Stimulated activated CD8-positive, alpha-beta memory T cell treated with anti-CD3 and anti-CD28 coated beads, Interleukin-12 subunit alpha, Interleukin-12 subunit beta, amount 100 ng/mL, for 24 hours (primary cell): ENCODE measurements at regions not wholly inside any gene's neighbourhood (a gene's known extent, or its start where the extent isn't known, plus 50 kb on each side); places are given as distances from the start of the nearest gene placed in this dataset.
"Not testable (repeated sequence)": the region's sequence is repeated elsewhere in the genome, so short reads cannot be mapped to it uniquely, and the experiment has no call there.

Experiments used
- DNase-seq: peaks from one replicate; pipeline ENCODE4 v3.0.0-alpha.2; 2020; ENCODE audit errors: extremely low read depth

- no peak for DNase-seq
Observed at GRCh38 chr12:46572644-46573346, 200.2 kb upstream of the SLC38A2 start.

GRCh38 chr12:46571608-46572007, 199.0 kb upstream of the SLC38A2 start:
- no peak for DNase-seq

- no peak for DNase-seq
Observed at GRCh38 chr12:46569826-46570439, 197.4 kb upstream of the SLC38A2 start.

- no peak for DNase-seq
Observed at GRCh38 chr12:46567667-46568066, 195.1 kb upstream of the SLC38A2 start.

GRCh38 chr12:46562625-46563225, 190.2 kb upstream of the SLC38A2 start:
- no peak for DNase-seq

- not testable (repeated sequence) for DNase-seq
Observed at GRCh38 chr12:46561769-46562624, 189.4 kb upstream of the SLC38A2 start.

GRCh38 chr12:46560874-46561273, 188.3 kb upstream of the SLC38A2 start:
- DNase-seq: no peak

- no peak for DNase-seq
Observed at GRCh38 chr12:46560089-46560488, 187.5 kb upstream of the SLC38A2 start.

- no peak for DNase-seq
Observed at GRCh38 chr12:46559311-46559710, 186.7 kb upstream of the SLC38A2 start.

- DNase-seq: no peak
Observed at GRCh38 chr12:46558677-46559076, 186.1 kb upstream of the SLC38A2 start.

GRCh38 chr12:46557539-46558373, 185.2 kb upstream of the SLC38A2 start:
- DNase-seq: no peak

- no peak for DNase-seq
Observed at GRCh38 chr12:46556819-46557524, 184.4 kb upstream of the SLC38A2 start.

GRCh38 chr12:46556105-46556559, 183.6 kb upstream of the SLC38A2 start:
- no peak for DNase-seq

GRCh38 chr12:46555406-46555852, 182.9 kb upstream of the SLC38A2 start:
- DNase-seq: no peak

GRCh38 chr12:46554460-46554859, 181.9 kb upstream of the SLC38A2 start:
- DNase-seq: no peak

- DNase-seq: no peak
Observed at GRCh38 chr12:46553911-46554310, 181.3 kb upstream of the SLC38A2 start.

- DNase-seq: no peak
Observed at GRCh38 chr12:46553266-46553665, 180.7 kb upstream of the SLC38A2 start.

GRCh38 chr12:46550266-46550879, 177.8 kb upstream of the SLC38A2 start:
- DNase-seq: no peak

- peak; percentile 3 for DNase-seq
Observed at GRCh38 chr12:46549527-46550265, 177.1 kb upstream of the SLC38A2 start.
